Sigmoid colon (tissue), 4 donors: ENCODE measurements at regions not wholly inside any gene's neighbourhood (a gene's known extent, or its start where the extent isn't known, plus 50 kb on each side); places are given as distances from the start of the nearest gene placed in this dataset.

Source experiments
- CTCF ChIP-seq, 4 experiments: fragments of 450-650 bp in 3 of 4; fragments of 200-600 bp in 1 of 4; IDR thresholded peaks; one replicate each; pipeline ENCODE4 v1.5.1; 2016 to 2019; ENCODE audit warnings: antibody characterized with exemption in 4 of 4, mild to moderate bottlenecking in 3 of 4, moderate library complexity in 2 of 4
- EP300 ChIP-seq, 4 donors: sonication (generic); formaldehyde crosslinking; IDR thresholded peaks; one replicate each; pipeline ENCODE4 v1.6.1; 2017; ENCODE audit warnings: antibody characterized with exemption in 4 of 4
- POLR2A ChIP-seq, 2 donors: fragments of 450-650 bp; IDR thresholded peaks; one replicate each; pipeline ENCODE4 v1.6.1; 2016; ENCODE audit warnings: antibody characterized with exemption in 2 of 2, mild to moderate bottlenecking in 2 of 2, moderate library complexity in 2 of 2
- POLR2AphosphoS5 ChIP-seq, 4 donors: sonication (generic); formaldehyde crosslinking; IDR thresholded peaks; one replicate each; pipeline ENCODE4 v1.6.1; 2017; ENCODE audit warnings: antibody characterized with exemption in 4 of 4

- TF ChIP-seq CTCF (IDR thresholded peaks at IDR 0.05) (no peak), POLR2AphosphoS5 (IDR thresholded peaks at IDR 0.05) (no peak), POLR2A (IDR thresholded peaks at IDR 0.05) (no peak), EP300 (IDR thresholded peaks at IDR 0.05) (no peak)
Measured at GRCh38 chr1:22362626-22363402, 88.8 kb upstream of the ZBTB40 start.
